Esophagus (tissue), 2 donors: ENCODE measurements at regions not wholly inside any gene's neighbourhood (a gene's known extent, or its start where the extent isn't known, plus 50 kb on each side); places are given as distances from the start of the nearest gene placed in this dataset.
"Not testable (repeated sequence)": the region's sequence is repeated elsewhere in the genome, so short reads cannot be mapped to it uniquely, and the experiment has no call there.

Experiments used
- H3K27ac ChIP-seq, 2 donors: one replicate each; pipeline ENCODE4 v1.5.1; 2013; ENCODE audit warnings: low read depth in 2 of 2, mild to moderate bottlenecking in 2 of 2, inconsistent platforms in 1 of 2, low read length in 1 of 2, moderate library complexity in 1 of 2
- H3K27me3 ChIP-seq, 2 donors: one replicate each; pipeline ENCODE4 v1.6.1; 2013; ENCODE audit warnings: low read length in 2 of 2, control low read depth in 1 of 2, mild to moderate bottlenecking in 1 of 2; ENCODE audit not compliant: insufficient read depth in 2 of 2, control insufficient read depth in 1 of 2
- H3K36me3 ChIP-seq, 2 donors: one replicate each; pipeline ENCODE4 v1.6.1; 2013; ENCODE audit warnings: low read length in 1 of 2; ENCODE audit not compliant: control insufficient read depth in 2 of 2, insufficient read depth in 2 of 2
- H3K4me1 ChIP-seq, 2 donors: one replicate each; pipeline ENCODE4 v1.6.1; 2013; ENCODE audit warnings: low read length in 1 of 2; ENCODE audit not compliant: control insufficient read depth in 2 of 2, insufficient read depth in 2 of 2
- H3K4me3 ChIP-seq, 2 donors: one replicate each; pipeline ENCODE4 v1.5.1; 2013; ENCODE audit warnings: low read length in 2 of 2, mild to moderate bottlenecking in 2 of 2, low read depth in 1 of 2, moderate library complexity in 1 of 2
- H3K9me3 ChIP-seq, 2 donors: one replicate each; pipeline ENCODE4 v1.6.1; 2013; ENCODE audit warnings: mild to moderate bottlenecking in 2 of 2, low read depth in 1 of 2, low read length in 1 of 2, moderate library complexity in 1 of 2; ENCODE audit not compliant: control insufficient read depth in 2 of 2, insufficient read depth in 1 of 2
- WGBS, 2 donors: extraction: QIAGEN DNeasy Blood & Tissue Kit; methylation state at CpG; one replicate each; pipeline ENCODE4 v1.1.7; 2013; 5-methylcytosine and 5-hydroxymethylcytosine counted together
- donor health status: healthy with polysubstance abuse.
- donor health status: Bipolar disorder and iron deficiency.

DNA sequence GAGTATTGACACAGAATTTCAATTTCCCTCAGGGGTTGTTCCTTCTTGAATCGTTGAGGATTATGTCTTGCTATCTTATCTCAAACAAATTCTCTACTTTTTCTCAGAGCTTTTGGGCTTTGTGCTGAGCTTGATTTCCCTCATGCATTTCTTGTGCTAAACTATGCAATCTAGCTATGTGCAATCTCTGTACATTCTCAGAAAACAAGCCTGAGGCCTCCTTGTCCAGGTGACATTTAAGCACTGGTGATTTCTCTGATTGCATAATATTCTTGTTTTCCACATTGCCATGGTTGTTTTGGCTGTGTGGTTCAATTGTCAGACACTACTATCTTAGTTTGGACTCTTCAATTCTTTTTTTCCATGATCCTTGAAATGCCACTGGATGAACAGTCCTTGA is 81.2 kb upstream of the MAN1A1 start:
- Histone ChIP-seq H3K27me3 (no peaks in the 10 kb centered on the region), H3K9me3 (no peaks in the 10 kb centered on the region), H3K27ac (no peak overlapping the region), H3K36me3 (no peaks in the 10 kb centered on the region), H3K4me1 (no peaks in the 10 kb centered on the region), H3K4me3 (no peak overlapping the region)
- 53 to 61% methylated on average over 1 of the region's 1 CpG for WGBS, 2 donors

- no peak overlapping the region for H3K4me3 ChIP-seq
- no peaks in the 10 kb centered on the region for H3K4me1 ChIP-seq
- H3K27me3 ChIP-seq, result no peaks in the 10 kb centered on the region
- H3K9me3 ChIP-seq, result no peaks in the 10 kb centered on the region
- H3K27ac ChIP-seq, result no peak overlapping the region
- no peaks in the 10 kb centered on the region for H3K36me3 ChIP-seq
Measured at GRCh38 chr6:119428633-119429032, 79.1 kb upstream of the MAN1A1 start.

DNA sequence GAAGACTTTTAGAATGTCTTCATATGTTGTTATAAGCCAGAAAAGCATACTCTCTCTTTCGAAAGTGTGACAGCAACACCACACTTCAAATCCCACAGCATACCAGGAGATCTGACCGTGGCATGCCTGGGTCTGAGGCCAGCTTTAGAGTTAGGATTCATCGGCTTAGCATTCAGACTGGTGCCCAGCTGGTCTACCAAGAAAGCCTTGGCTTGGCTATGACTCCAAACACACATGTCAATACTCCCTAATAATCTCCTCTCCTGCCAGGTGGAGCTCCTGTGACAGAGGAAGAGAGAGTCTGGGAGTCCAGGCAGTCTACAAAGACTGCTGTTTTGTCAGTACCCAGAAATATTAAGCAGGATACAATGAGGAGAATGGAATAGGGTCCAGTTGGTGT is 77.1 kb upstream of the MAN1A1 start:
- Histone ChIP-seq H3K4me1 (no peaks in the 10 kb centered on the region), H3K36me3 (no peaks in the 10 kb centered on the region), H3K9me3 (no peaks in the 10 kb centered on the region), H3K4me3 (no peak overlapping the region), H3K27me3 (no peaks in the 10 kb centered on the region), H3K27ac (no peak overlapping the region)
- 57 to 61% methylated on average over 3 of the region's 3 CpGs for WGBS, 2 donors

- Histone ChIP-seq H3K4me1 (no peaks in the 10 kb centered on the region), H3K4me3 (no peak overlapping the region), H3K36me3 (no peaks in the 10 kb centered on the region), H3K9me3 (no peaks in the 10 kb centered on the region), H3K27me3 (no peaks in the 10 kb centered on the region), H3K27ac (no peak overlapping the region)
- WGBS, 2 donors, result 94 to 96% methylated on average over 5 of the region's 5 CpGs
Measured at GRCh38 chr6:119423996-119424395, 74.4 kb upstream of the MAN1A1 start.

DNA sequence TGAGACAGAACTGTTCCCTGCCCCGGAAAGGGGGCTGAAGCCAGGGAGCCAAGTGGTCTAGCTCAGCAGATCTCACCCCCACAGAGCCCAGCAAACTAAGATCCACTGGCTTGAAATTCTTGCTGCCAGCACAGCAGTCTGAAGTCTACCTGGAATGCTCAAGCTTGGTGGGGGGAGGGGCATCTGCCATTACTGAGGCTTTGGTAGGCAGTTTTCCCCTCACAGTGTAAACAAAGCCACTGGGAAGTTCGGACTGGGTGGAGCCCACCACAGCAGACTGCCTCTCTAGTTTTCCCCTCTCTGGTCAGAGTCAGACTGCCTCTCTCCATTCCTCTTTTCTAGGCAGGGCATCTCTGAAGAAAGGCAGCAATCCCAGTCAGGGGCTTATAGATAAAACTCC is 68.5 kb upstream of the MAN1A1 start:
- H3K36me3 ChIP-seq, H3K27ac ChIP-seq, H3K9me3 ChIP-seq, H3K4me3 ChIP-seq, H3K4me1 ChIP-seq, H3K27me3 ChIP-seq: not testable (repeated sequence)
- 79 to 80% methylated on average over 2 of the region's 2 CpGs for WGBS, 2 donors

DNA sequence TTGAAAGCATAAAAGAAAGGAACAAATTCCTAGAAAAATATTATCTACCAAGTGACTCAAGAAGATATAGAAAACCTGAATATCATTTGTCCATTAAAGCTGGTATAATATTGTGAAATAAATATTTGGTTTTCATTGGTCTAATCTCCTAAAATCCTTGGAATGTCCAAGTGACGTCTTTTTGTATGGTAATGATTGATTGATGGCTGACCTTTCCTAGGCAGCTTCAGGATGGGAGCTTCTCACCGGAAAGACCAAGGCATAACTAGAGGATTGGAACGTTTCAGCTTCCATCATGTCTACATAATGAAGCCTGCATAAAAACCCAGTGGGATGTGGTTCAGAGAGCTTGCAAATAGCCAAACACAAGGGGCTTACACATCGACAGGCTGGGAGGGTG is 57.6 kb upstream of the MAN1A1 start:
- H3K4me1 ChIP-seq, result no peaks in the 10 kb centered on the region
- H3K27me3 ChIP-seq, result no peaks in the 10 kb centered on the region
- no peaks in the 10 kb centered on the region for H3K36me3 ChIP-seq
- no peak overlapping the region for H3K27ac ChIP-seq
- H3K4me3 ChIP-seq, result no peak overlapping the region
- WGBS, 2 donors, result 38 to 47% methylated on average over 4 of the region's 4 CpGs
- no peaks in the 10 kb centered on the region for H3K9me3 ChIP-seq

DNA sequence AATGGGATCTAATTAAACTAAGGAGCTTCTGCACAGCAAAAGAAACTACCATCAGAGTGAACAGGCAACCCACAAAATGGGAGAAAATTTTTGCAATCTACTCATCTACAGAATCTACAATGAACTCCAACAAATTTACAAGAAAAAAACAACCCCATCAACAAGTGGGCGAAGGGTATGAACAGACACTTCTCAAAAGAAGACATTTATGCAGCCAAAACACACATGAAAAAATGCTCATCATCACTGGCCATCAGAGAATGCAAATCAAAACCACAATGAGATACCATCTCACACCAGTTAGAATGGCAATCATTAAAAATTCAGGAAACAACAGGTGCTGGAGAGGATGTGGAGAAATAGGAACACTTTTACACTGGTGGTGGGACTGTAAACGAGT is 55.6 kb upstream of the MAN1A1 start:
- H3K4me3 ChIP-seq, H3K9me3 ChIP-seq, H3K4me1 ChIP-seq, H3K36me3 ChIP-seq, H3K27ac ChIP-seq, H3K27me3 ChIP-seq: not testable (repeated sequence)
- WGBS, 2 donors, result 80 to 83% methylated on average over 2 of the region's 2 CpGs
